Prostate gland (tissue), 2 donors: ENCODE measurements at regions not wholly inside any gene's neighbourhood (a gene's known extent, or its start where the extent isn't known, plus 50 kb on each side); places are given as distances from the start of the nearest gene placed in this dataset.
A peak's percentile ranks its signal among the peaks of the same experiment; 100 is the strongest.

Experiments used
- DNase-seq: peaks from one replicate; pipeline ENCODE4 v3.0.0-alpha.2; 2019; ENCODE audit warnings: low spot score
- H3K27ac ChIP-seq, 2 donors: fragments of 200-600 bp; sonication (generic); 2 replicates each; pipeline ENCODE4 v1.5.1; 2017 to 2019
- H3K27me3 ChIP-seq: fragments of 200-600 bp; sonication (generic); replicated peaks from 2 replicates; pipeline ENCODE4 v1.5.1; 2019; ENCODE audit not compliant: insufficient read depth
- H3K36me3 ChIP-seq, 2 donors: fragments of 200-600 bp; sonication (generic); 1 replicate in 1 of 2; 2 replicates in 1 of 2; pipeline versions ENCODE4 v1.5.1 to v1.8.1; 2017 to 2019
- H3K4me1 ChIP-seq: fragments of 200-600 bp; sonication (generic); replicated peaks from 2 replicates; pipeline ENCODE4 v1.5.1; 2019
- H3K4me3 ChIP-seq, 2 donors: fragments of 200-600 bp; sonication (generic); 2 replicates each; pipeline ENCODE4 v1.5.1; 2017 to 2019
- H3K9me3 ChIP-seq: fragments of 200-600 bp; sonication (generic); 2 replicates; pipeline ENCODE4 v1.5.1; 2017
- CTCF ChIP-seq, 4 experiments: fragments of 200-600 bp in 2 of 4; fragments of 450-650 bp in 2 of 4; sonication (generic) in 2 of 4; IDR thresholded peaks; 1 replicate in 3 of 4; 2 replicates in 1 of 4; pipeline ENCODE4 v1.5.1; 2016 to 2019; ENCODE audit warnings: antibody characterized with exemption in 4 of 4, mild to moderate bottlenecking in 2 of 4, moderate library complexity in 2 of 4
- POLR2A ChIP-seq: fragments of 450-650 bp; IDR thresholded peaks from one replicate; pipeline ENCODE4 v1.6.1; 2016; ENCODE audit warnings: antibody characterized with exemption, mild to moderate bottlenecking
- POLR2AphosphoS5 ChIP-seq: sonication (generic); formaldehyde crosslinking; IDR thresholded peaks from one replicate; pipeline ENCODE4 v1.6.1; 2017; ENCODE audit warnings: antibody characterized with exemption
- WGBS: methylation state at CpG from one replicate; pipeline ENCODE4 v1.1.5; 2018; 5-methylcytosine and 5-hydroxymethylcytosine counted together
- intact Hi-C: fragments of 100-400 bp; cut with DNase I; formaldehyde crosslinking; loops from one replicate; pipeline ENCODE4 v1.14.2; 2022

DNA sequence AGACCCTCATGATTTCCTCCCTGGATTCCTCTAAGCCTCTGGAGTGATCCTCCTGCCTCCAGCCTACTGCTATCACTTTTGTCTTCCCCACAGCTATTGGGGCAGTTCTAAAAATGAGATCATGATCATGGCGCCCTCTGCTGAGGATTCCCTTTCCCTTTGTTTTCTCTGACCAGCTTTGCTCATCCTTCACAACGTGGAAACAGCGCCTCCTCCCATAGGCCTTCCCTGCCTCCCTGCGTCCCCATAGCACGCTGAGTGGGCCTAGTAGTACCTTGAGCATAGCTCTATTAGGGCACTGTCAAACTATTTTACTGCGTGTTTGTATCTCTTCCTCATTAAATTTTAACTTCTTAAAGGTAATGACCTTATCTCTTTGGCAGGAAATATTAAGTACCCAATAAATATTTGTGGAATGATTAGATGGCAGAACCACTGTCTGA lies 207.0 kb upstream of the FANCL start:
- Histone ChIP-seq H3K27me3 (no peaks in the 10 kb centered on the region), H3K4me1 (no peaks in the 10 kb centered on the region), H3K9me3 (no peaks in the 10 kb centered on the region), H3K4me3 (no peak overlapping the region), H3K27ac (no peak overlapping the region), H3K36me3 (no peaks in the 10 kb centered on the region)
- TF ChIP-seq POLR2AphosphoS5: no peak
- peak in 2 of 4 experiments; percentile 15 to 26 for TF ChIP-seq CTCF (IDR thresholded peaks at IDR 0.05)
- intact Hi-C loops: no loop called here
- DNase-seq: no peak
- 26% methylated on average over 6 of the region's 6 CpGs for WGBS

- intact Hi-C loops: no loop called here
- TF ChIP-seq POLR2A (no peak), CTCF (IDR thresholded peaks at IDR 0.05) (no peak), POLR2AphosphoS5 (no peak)
- DNase-seq: no peak
- Histone ChIP-seq H3K27me3 (no peaks in the 10 kb centered on the region), H3K9me3 (no peaks in the 10 kb centered on the region), H3K4me1 (no peaks in the 10 kb centered on the region), H3K4me3 (no peak overlapping the region), H3K27ac (no peak overlapping the region), H3K36me3 (no peaks in the 10 kb centered on the region)
- 95% methylated on average over 2 of the region's 2 CpGs for WGBS
Measured at GRCh38 chr2:58447586-58447985, 206.5 kb upstream of the FANCL start.

DNA sequence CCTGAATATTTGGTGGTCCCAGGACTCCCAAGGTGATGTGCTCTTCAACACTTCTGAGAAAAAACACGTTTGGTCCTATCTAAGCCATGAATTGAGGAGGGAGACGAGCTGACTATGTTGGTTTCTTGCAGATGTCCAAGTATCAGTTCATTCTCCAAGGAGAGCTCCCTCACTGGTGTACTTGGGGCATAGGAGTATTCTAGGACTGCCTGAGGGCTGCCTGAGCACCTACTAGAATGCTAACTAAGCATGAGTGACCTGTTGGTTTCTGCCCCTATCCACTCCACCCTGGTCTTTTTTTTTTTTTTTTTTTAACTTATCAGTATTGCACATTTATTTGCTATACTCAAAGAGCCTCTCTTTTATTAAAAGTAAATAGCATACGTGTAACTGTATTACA lies 200.5 kb upstream of the FANCL start:
- no peak for TF ChIP-seq POLR2AphosphoS5
- TF ChIP-seq CTCF (IDR thresholded peaks at IDR 0.05): no peak
- no peak for TF ChIP-seq POLR2A
- Histone ChIP-seq H3K36me3 (no peaks in the 10 kb centered on the region), H3K9me3 (no peaks in the 10 kb centered on the region), H3K27ac (no peak overlapping the region), H3K27me3 (no peaks in the 10 kb centered on the region), H3K4me1 (no peaks in the 10 kb centered on the region), H3K4me3 (no peak overlapping the region)
- no peak for DNase-seq
- intact Hi-C loops: no loop called here
- WGBS: 56% methylated on average over 3 of the region's 3 CpGs

DNA sequence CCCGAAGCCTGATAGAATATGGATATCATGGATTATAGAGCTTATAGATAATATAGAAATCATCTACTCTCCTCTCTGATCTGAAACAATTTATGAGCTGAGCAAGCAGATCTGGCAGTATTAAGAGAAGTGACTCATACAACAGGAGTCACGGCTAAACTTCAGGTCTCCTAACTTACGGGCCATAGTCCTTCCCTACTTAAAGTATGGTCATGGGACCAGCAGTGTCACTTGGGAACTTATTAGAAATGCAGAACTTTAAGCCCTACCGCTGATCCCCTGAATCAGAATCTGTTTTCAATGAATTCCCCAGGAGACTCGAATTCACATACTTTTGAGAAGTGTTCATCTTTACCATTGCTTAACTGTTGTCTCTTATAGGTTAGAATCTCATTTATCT lies 195.7 kb upstream of the FANCL start:
- TF ChIP-seq CTCF (IDR thresholded peaks at IDR 0.05): no peak
- TF ChIP-seq POLR2AphosphoS5: no peak
- TF ChIP-seq POLR2A: no peak
- DNase-seq: no peak
- no peaks in the 10 kb centered on the region for H3K27me3 ChIP-seq
- H3K36me3 ChIP-seq: no peaks in the 10 kb centered on the region
- WGBS: 90% methylated on average over 5 of the region's 5 CpGs
- no peak overlapping the region for H3K27ac ChIP-seq
- no peaks in the 10 kb centered on the region for H3K4me1 ChIP-seq
- no peak overlapping the region for H3K4me3 ChIP-seq
- intact Hi-C loops: no loop called here
- H3K9me3 ChIP-seq: no peaks in the 10 kb centered on the region

DNA sequence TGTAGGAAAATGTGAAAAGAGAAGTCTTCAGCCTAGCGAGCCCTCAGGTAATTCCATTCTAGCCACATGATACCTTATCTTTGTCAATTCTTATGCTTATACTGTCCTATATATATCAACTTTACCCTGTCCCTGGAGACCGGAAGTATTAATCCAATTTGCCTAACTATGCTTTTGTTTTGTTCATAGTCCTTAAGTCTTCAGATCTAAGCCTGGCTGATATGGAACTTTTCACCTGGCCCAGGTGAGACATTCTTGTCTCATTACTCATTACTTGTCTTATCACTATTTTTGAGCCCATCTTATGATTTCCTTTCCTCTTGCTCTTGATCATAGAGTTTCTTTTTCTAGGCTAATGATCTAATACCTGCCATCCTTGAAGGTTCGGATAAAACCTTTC lies 194.1 kb upstream of the FANCL start:
- no peak for TF ChIP-seq POLR2AphosphoS5
- TF ChIP-seq CTCF (IDR thresholded peaks at IDR 0.05): no peak
- TF ChIP-seq POLR2A: no peak
- no peak overlapping the region for H3K27ac ChIP-seq
- no peaks in the 10 kb centered on the region for H3K9me3 ChIP-seq
- intact Hi-C loops: no loop called here
- no peaks in the 10 kb centered on the region for H3K36me3 ChIP-seq
- no peaks in the 10 kb centered on the region for H3K27me3 ChIP-seq
- WGBS: 73% methylated on average over 3 of the region's 3 CpGs
- H3K4me3 ChIP-seq: no peak overlapping the region
- DNase-seq: no peak
- H3K4me1 ChIP-seq: no peaks in the 10 kb centered on the region
